SK-N-SH treated with all-trans-retinoic acid at 6 μM for 48 hours (cell line): ENCODE measurements at regions not wholly inside any gene's neighbourhood (a gene's known extent, or its start where the extent isn't known, plus 50 kb on each side); places are given as distances from the start of the nearest gene placed in this dataset.

ENCODE experiments used
- ATAC-seq: fragments of 200-7000 bp; cut with Tn5 transposase; 3 replicates; pipeline ENCODE4 v1.9.1; 2020; ENCODE audit warnings: mild to moderate bottlenecking, moderate library complexity
- ARNTL ChIP-seq: fragments of 450-650 bp; formaldehyde crosslinking; IDR thresholded peaks from 2 replicates; pipeline ENCODE4 v1.5.0; 2020; ENCODE audit warnings: low read depth, mild to moderate bottlenecking, moderate library complexity, borderline replicate concordance
- BACH2 ChIP-seq: fragments of 250-450 bp; sonication (Bioruptor Pico); IDR thresholded peaks from 2 replicates; pipeline ENCODE4 v1.9.0; 2021; ENCODE audit warnings: mild to moderate bottlenecking, borderline replicate concordance
- CSDC2 ChIP-seq: fragments of 250-450 bp; sonication (Bioruptor Pico); IDR thresholded peaks from 2 replicates; pipeline ENCODE4 v1.5.0; 2020; ENCODE audit warnings: mild to moderate bottlenecking, moderate library complexity
- ESRRG ChIP-seq: fragments of 250-450 bp; sonication (Bioruptor Pico); IDR thresholded peaks from 2 replicates; pipeline ENCODE4 v1.6.1; 2021; ENCODE audit warnings: mild to moderate bottlenecking
- ISL1 ChIP-seq: fragments of 250-450 bp; sonication (Bioruptor Pico); IDR thresholded peaks from 2 replicates; pipeline ENCODE4 v2.1.2; 2022; ENCODE audit warnings: mild to moderate bottlenecking, moderate library complexity
- OSR1 ChIP-seq: fragments of 250-450 bp; sonication (Bioruptor Pico); IDR thresholded peaks from 2 replicates; pipeline ENCODE4 v1.8.0; 2022; ENCODE audit warnings: moderate library complexity, mild to moderate bottlenecking, inconsistent platforms
- PPARA ChIP-seq: fragments of 250-450 bp; sonication (Bioruptor Pico); IDR thresholded peaks from 2 replicates; pipeline ENCODE4 v1.5.0; 2020; ENCODE audit warnings: mild to moderate bottlenecking, borderline replicate concordance
- RARB ChIP-seq: fragments of 250-450 bp; sonication (Bioruptor Pico); IDR thresholded peaks from 2 replicates; pipeline ENCODE4 v1.8.0; 2021; ENCODE audit warnings: mild to moderate bottlenecking, moderate library complexity
- SNAI2 ChIP-seq: fragments of 250-450 bp; sonication (Bioruptor Pico); IDR thresholded peaks from 2 replicates; pipeline ENCODE4 v1.5.0; 2020; ENCODE audit warnings: mild to moderate bottlenecking, moderate library complexity
- TCF4 ChIP-seq: fragments of 250-450 bp; sonication (Bioruptor Pico); IDR thresholded peaks from 2 replicates; pipeline ENCODE4 v1.8.0; 2021; ENCODE audit warnings: mild to moderate bottlenecking, moderate library complexity, borderline replicate concordance
- TOX ChIP-seq: fragments of 250-450 bp; sonication (Bioruptor Pico); IDR thresholded peaks from 2 replicates; pipeline ENCODE4 v1.8.0; 2021; ENCODE audit warnings: mild to moderate bottlenecking, moderate library complexity, borderline replicate concordance
- ZC3H10 ChIP-seq: fragments of 250-450 bp; sonication (Bioruptor Pico); IDR thresholded peaks from 2 replicates; pipeline ENCODE4 v1.5.1; 2021; ENCODE audit warnings: mild to moderate bottlenecking, moderate library complexity
- ZFP3 ChIP-seq: fragments of 250-450 bp; sonication (Bioruptor Pico); IDR thresholded peaks from 2 replicates; pipeline ENCODE4 v1.5.0; 2020; ENCODE audit warnings: mild to moderate bottlenecking, moderate library complexity
- ZNF565 ChIP-seq: fragments of 450-650 bp; formaldehyde crosslinking; conservative IDR thresholded peaks from 2 replicates; pipeline ENCODE4 v1.5.0; 2020; ENCODE audit warnings: low read depth, mild to moderate bottlenecking, moderate library complexity
- ZNF70 ChIP-seq: fragments of 450-650 bp; formaldehyde crosslinking; IDR thresholded peaks from 2 replicates; pipeline ENCODE4 v1.5.0; 2020; ENCODE audit warnings: mild to moderate bottlenecking, moderate library complexity
- ZNF8 ChIP-seq: fragments of 450-650 bp; formaldehyde crosslinking; IDR thresholded peaks from 2 replicates; pipeline ENCODE4 v1.5.0; 2020; ENCODE audit warnings: mild to moderate bottlenecking, moderate library complexity
- TF ChIP-seq, protein P1 (sequence below): fragments of 250-450 bp; sonication (Bioruptor Pico); IDR thresholded peaks from 2 replicates; pipeline ENCODE4 v1.8.0; 2021; ENCODE audit warnings: low read depth, mild to moderate bottlenecking, moderate library complexity, borderline replicate concordance
- TF ChIP-seq, protein P2 (sequence below): fragments of 250-450 bp; sonication (Bioruptor Pico); IDR thresholded peaks from 2 replicates; pipeline ENCODE4 v1.5.1; 2020; ENCODE audit warnings: low read depth, mild to moderate bottlenecking, moderate library complexity
- TF ChIP-seq, protein P3 (sequence below): fragments of 250-450 bp; sonication (Bioruptor Pico); IDR thresholded peaks from 2 replicates; pipeline ENCODE4 v1.5.1; 2021; ENCODE audit warnings: mild to moderate bottlenecking, moderate library complexity
- TF ChIP-seq, protein P4 (sequence below): fragments of 250-450 bp; sonication (Bioruptor Pico); IDR thresholded peaks from 2 replicates; pipeline ENCODE4 v1.5.0; 2020; ENCODE audit warnings: mild to moderate bottlenecking, moderate library complexity

DNA sequence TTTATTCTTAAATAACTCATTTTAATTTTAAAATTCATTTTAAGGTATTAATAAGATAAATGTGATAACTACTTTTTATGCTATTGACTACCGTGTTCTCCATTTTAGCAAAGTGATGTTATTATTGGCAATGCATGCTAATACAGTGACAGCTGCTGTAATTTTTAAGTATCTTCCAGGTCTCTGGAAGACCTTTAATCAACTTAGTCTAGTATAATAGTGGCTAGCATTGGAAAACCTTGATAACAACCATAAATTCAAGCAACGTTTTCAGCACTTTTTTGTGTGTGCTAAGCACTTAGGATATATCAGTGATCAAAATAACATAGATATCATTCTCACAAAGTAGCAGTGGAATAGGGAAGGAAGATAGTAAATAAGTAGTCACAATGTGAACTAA is 230.9 kb upstream of the MAGI2 start:
- no peak for ATAC-seq
- TF ChIP-seq ISL1 (CRISPR knock-in tag): peak; percentile 70
- no peak for TF ChIP-seq SNAI2 (CRISPR knock-in tag)
- TF ChIP-seq TCF4: 0 out of 2 replicates have a peak, but pooled peaks have one; percentile 54
- TF ChIP-seq, protein P1, sequence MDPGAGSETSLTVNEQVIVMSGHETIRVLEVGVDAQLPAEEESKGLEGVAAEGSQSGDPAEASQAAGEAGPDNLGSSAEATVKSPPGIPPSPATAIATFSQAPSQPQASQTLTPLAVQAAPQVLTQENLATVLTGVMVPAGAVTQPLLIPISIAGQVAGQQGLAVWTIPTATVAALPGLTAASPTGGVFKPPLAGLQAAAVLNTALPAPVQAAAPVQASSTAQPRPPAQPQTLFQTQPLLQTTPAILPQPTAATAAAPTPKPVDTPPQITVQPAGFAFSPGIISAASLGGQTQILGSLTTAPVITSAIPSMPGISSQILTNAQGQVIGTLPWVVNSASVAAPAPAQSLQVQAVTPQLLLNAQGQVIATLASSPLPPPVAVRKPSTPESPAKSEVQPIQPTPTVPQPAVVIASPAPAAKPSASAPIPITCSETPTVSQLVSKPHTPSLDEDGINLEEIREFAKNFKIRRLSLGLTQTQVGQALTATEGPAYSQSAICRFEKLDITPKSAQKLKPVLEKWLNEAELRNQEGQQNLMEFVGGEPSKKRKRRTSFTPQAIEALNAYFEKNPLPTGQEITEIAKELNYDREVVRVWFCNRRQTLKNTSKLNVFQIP: no peak
- TF ChIP-seq TOX (CRISPR knock-in tag): no peak

DNA sequence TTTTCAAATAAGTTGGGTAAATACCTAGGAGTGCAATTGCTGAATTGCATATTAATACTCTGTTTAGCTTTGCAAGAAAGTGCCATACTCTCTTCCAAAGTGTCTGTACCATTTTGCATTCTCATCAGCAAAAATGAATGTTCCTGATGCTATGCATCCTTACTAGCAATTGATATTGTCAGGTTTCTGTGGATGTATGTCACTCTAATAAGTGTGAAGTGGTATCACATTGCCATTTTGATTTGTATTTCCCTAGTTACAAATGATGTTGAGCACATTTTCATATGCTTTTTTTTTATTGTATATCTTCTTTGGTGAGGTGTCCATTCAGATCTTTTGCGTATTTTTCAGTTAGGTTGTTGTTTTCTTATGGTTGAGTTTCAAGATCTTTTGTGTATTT is 230.4 kb upstream of the MAGI2 start:
- TF ChIP-seq TCF4: no peak
- TF ChIP-seq, protein P2, sequence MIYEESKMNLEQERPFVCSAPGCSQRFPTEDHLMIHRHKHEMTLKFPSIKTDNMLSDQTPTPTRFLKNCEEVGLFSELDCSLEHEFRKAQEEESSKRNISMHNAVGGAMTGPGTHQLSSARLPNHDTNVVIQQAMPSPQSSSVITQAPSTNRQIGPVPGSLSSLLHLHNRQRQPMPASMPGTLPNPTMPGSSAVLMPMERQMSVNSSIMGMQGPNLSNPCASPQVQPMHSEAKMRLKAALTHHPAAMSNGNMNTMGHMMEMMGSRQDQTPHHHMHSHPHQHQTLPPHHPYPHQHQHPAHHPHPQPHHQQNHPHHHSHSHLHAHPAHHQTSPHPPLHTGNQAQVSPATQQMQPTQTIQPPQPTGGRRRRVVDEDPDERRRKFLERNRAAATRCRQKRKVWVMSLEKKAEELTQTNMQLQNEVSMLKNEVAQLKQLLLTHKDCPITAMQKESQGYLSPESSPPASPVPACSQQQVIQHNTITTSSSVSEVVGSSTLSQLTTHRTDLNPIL (CRISPR knock-in tag): no peak
- TF ChIP-seq RARB: no peak
- TF ChIP-seq ZNF565 (CRISPR knock-in tag): no peak
- TF ChIP-seq TOX (CRISPR knock-in tag): no peak
- TF ChIP-seq OSR1: no peak
- no peak for TF ChIP-seq ZNF70
- TF ChIP-seq SNAI2 (CRISPR knock-in tag): no peak
- TF ChIP-seq CSDC2 (CRISPR knock-in tag): no peak
- TF ChIP-seq ESRRG (CRISPR knock-in tag): no peak
- TF ChIP-seq, protein P3, sequence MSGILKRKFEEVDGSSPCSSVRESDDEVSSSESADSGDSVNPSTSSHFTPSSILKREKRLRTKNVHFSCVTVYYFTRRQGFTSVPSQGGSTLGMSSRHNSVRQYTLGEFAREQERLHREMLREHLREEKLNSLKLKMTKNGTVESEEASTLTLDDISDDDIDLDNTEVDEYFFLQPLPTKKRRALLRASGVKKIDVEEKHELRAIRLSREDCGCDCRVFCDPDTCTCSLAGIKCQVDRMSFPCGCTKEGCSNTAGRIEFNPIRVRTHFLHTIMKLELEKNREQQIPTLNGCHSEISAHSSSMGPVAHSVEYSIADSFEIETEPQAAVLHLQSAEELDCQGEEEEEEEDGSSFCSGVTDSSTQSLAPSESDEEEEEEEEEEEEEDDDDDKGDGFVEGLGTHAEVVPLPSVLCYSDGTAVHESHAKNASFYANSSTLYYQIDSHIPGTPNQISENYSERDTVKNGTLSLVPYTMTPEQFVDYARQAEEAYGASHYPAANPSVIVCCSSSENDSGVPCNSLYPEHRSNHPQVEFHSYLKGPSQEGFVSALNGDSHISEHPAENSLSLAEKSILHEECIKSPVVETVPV (CRISPR knock-in tag): no peak
- TF ChIP-seq ISL1 (CRISPR knock-in tag): no peak
- no peak for TF ChIP-seq ZC3H10
- TF ChIP-seq, all 23 proteins: peak for 0
- ATAC-seq: no peak

DNA sequence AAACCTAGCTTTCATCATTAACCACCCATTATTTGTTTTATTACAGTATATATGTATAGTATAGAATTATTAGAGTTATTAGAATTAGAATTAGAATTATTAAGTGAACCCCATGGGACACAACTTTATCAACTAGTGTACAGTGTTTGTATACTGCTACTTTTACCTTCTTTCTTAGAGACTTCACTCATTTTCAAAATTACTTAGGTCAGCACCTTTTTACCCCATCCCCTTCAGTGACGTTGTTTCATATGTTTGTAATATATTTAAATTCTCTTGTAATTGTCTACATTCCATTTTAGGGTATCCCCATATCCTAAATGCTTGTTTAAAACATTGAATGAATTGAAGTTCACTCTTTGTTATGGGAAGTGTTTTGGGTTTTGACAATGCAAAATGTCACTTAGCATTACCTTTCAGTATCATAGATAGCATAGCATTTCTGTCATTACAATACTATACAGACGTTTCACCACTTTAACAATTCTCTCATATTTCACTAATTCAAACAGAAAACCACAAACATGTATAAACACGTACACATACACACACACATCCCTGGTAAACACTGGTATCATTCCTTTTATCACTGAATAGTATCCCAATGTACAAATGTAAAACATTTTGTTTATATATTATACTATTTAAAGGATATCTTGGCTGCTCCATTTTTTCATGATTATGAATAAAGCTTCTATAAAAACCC is 229.9 kb upstream of the MAGI2 start:
- TF ChIP-seq ZNF565 (CRISPR knock-in tag): no peak
- no peak for TF ChIP-seq ZFP3 (CRISPR knock-in tag)
- TF ChIP-seq, protein P4, sequence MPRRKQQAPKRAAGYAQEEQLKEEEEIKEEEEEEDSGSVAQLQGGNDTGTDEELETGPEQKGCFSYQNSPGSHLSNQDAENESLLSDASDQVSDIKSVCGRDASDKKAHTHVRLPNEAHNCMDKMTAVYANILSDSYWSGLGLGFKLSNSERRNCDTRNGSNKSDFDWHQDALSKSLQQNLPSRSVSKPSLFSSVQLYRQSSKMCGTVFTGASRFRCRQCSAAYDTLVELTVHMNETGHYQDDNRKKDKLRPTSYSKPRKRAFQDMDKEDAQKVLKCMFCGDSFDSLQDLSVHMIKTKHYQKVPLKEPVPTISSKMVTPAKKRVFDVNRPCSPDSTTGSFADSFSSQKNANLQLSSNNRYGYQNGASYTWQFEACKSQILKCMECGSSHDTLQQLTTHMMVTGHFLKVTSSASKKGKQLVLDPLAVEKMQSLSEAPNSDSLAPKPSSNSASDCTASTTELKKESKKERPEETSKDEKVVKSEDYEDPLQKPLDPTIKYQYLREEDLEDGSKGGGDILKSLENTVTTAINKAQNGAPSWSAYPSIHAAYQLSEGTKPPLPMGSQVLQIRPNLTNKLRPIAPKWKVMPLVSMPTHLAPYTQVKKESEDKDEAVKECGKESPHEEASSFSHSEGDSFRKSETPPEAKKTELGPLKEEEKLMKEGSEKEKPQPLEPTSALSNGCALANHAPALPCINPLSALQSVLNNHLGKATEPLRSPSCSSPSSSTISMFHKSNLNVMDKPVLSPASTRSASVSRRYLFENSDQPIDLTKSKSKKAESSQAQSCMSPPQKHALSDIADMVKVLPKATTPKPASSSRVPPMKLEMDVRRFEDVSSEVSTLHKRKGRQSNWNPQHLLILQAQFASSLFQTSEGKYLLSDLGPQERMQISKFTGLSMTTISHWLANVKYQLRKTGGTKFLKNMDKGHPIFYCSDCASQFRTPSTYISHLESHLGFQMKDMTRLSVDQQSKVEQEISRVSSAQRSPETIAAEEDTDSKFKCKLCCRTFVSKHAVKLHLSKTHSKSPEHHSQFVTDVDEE: no peak
- no peak for TF ChIP-seq PPARA (CRISPR knock-in tag)
- TF ChIP-seq ZNF8: no peak
- TF ChIP-seq ZNF70: no peak
- TF ChIP-seq, all 23 proteins: peak for 0
- no peak for ATAC-seq

DNA sequence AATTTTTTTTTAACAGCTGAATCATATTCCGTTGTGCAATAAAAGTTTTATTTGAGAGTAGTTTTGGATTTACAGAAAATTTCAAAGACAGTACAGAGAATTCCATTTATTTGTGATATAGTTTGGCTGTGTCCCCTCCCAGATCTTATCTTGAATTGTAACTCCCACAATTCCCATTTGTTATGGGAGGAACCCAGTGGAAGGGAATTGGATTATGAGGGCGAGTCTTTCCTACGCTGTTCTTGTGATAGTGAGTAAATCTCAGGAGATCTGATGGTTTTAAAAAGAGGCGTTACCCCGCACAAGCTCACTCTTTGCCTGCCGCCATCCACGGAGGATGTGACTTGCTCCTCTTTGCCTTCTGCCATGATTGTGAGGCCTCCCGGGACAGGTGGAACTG is 228.0 kb upstream of the MAGI2 start:
- TF ChIP-seq, protein P4: no peak
- no peak for TF ChIP-seq OSR1
- no peak for TF ChIP-seq ZC3H10
- no peak for TF ChIP-seq PPARA (CRISPR knock-in tag)
- TF ChIP-seq ESRRG (CRISPR knock-in tag): no peak
- no peak for TF ChIP-seq RARB
- no peak for TF ChIP-seq ARNTL (CRISPR knock-in tag)
- TF ChIP-seq BACH2 (CRISPR knock-in tag): no peak
- TF ChIP-seq ZNF70: no peak
- no peak for TF ChIP-seq ZFP3 (CRISPR knock-in tag)
- TF ChIP-seq, all 23 proteins: peak for 0
- ATAC-seq: no peak
